ENCODE measurements at regions not wholly inside any gene's neighbourhood (a gene's known extent, or its start where the extent isn't known, plus 50 kb on each side); places are given as distances from the start of the nearest gene placed in this dataset.

DNA sequence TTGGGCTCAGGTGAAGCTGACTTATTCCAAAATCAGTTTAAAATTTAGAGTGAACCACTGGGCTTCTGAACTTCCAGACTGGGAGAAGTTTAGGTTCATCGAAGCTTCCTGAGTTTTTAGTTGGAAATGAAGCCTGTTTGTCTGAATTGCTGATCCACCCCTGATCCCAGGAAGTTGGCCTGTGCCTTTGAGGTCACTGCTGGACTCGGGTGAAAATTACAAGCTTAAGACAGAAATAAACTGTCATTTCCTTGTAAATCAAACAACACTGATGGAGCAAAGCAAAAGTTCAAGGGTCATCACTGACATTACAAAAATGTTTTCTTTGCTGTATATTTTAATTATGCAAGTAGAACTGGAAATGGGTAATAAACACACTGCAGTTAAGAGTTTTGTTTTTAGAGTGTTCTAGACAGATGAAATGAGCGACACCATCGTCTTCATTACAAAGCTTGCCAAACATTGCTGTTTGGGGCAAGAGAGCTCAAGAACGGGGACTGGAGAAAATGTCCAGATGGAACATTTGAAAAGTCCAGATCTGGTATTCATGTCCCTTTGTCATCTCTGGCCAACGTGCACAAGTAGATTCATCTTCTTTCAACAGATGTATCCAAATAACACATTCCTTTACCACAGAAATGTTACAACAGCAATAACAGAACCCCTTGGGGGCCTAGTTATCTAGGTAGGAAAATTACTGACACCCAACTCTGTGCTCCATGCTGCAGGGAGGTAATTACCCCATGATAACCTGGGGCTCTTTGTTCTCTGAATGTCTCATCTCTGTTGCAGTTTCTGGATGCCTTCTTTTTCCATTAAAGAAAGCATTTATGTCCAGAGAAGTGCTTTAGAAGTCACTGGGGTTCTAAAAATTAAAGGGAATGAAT lies 142.4 kb upstream of the ERCC6L2 start:
- no peak overlapping the region for H3K4me3 ChIP-seq (ENCODE audit: control insufficient read depth, low read depth, low read length)
- no peak for DNase-seq (ENCODE audit: low read depth)
- TF ChIP-seq, protein P1, sequence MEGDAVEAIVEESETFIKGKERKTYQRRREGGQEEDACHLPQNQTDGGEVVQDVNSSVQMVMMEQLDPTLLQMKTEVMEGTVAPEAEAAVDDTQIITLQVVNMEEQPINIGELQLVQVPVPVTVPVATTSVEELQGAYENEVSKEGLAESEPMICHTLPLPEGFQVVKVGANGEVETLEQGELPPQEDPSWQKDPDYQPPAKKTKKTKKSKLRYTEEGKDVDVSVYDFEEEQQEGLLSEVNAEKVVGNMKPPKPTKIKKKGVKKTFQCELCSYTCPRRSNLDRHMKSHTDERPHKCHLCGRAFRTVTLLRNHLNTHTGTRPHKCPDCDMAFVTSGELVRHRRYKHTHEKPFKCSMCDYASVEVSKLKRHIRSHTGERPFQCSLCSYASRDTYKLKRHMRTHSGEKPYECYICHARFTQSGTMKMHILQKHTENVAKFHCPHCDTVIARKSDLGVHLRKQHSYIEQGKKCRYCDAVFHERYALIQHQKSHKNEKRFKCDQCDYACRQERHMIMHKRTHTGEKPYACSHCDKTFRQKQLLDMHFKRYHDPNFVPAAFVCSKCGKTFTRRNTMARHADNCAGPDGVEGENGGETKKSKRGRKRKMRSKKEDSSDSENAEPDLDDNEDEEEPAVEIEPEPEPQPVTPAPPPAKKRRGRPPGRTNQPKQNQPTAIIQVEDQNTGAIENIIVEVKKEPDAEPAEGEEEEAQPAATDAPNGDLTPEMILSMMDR (IDR thresholded peaks at IDR 0.05; ENCODE audit: control insufficient read depth, insufficient read depth, low read depth, low read length, missing control alignments) = no peak

DNA sequence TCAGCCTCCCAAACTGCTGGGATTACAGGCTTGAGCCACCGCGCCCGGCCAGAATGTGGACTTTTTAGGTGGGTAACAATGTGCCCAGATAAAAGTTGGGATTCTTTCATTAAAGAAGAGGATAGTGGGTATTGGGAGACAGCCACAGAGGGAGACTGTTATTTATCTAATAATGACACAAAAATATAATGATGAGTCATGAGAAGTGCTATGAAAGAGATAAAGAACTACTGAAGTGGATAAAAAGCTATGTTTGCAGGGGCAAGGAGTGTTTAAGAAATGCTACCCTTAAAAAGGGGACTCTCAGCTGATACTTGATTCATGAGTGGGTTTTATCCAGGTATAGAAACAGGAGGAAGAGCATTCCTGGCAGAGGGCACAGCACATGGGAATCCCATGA lies 143.6 kb upstream of the ERCC6L2 start:
- DNase-seq (ENCODE audit: low read depth) = no peak
- TF ChIP-seq, protein P1 (IDR thresholded peaks at IDR 0.05; ENCODE audit: control insufficient read depth, insufficient read depth, low read depth, low read length, missing control alignments) = no peak
- no peak overlapping the region for H3K4me3 ChIP-seq (ENCODE audit: control insufficient read depth, low read depth, low read length)

DNA sequence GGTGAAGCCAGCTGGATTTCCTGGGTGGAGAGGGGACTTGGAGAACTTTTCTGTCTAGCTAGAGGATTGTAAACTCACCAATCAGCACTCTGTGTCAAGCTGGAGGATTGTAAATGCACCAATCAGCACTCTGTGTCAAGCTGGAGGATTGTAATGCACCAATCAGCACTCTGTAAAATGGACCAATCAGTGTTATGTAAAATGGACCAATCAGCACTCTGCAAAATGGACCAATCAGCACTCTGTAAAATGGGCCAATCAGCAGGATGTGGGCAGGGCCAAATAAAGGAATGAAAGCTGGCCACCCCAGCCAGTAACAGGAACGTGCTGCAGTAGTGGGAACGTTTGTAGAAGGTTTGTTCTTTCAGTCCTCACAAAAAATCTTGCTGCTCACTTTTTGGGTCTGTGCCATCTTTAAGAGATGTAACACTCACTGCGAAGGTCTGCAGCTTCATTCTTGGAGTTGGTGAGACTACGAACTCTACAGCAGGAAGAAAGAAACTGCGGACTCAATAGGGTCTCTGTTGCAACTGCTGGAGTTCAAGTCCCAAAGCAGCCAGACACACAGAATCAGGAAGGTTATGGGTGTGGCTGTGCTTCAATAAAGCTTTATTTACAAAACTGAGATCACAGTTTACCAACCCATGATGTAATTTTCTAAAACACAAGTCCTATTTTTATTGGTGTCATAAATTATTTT lies 145.7 kb upstream of the ERCC6L2 start:
- TF ChIP-seq, protein P1 (IDR thresholded peaks at IDR 0.05; ENCODE audit: control insufficient read depth, insufficient read depth, low read depth, low read length, missing control alignments) = no peak
- no peak for DNase-seq (ENCODE audit: low read depth)
- no peak overlapping the region for H3K4me3 ChIP-seq (ENCODE audit: control insufficient read depth, low read depth, low read length)

DNA sequence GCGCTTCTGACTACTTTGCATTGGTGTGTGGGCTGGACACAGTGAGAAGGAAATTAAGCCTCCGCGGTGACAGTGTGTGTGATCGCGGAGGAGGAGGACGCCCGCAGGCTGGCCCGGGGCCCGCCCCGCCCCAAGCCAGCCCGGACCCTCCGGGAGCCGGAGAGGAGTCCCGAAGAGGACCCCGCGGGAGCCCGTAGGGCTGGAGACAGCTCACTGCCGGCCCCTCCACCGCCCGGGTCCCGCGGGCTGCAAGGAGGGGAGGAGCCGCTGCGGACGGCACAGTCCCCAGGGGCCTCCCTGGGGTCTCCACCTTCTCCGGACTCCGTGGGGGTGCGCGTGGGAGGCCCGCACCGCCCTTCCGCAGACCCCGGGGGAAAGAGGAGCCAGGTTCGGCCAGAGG lies 146.4 kb upstream of the ERCC6L2 start:
- TF ChIP-seq, protein P1 (IDR thresholded peaks at IDR 0.05; ENCODE audit: control insufficient read depth, insufficient read depth, low read depth, low read length, missing control alignments) = no peak
- no peak for DNase-seq (ENCODE audit: low read depth)
- H3K4me3 ChIP-seq (ENCODE audit: control insufficient read depth, low read depth, low read length) = no peak overlapping the region

DNA sequence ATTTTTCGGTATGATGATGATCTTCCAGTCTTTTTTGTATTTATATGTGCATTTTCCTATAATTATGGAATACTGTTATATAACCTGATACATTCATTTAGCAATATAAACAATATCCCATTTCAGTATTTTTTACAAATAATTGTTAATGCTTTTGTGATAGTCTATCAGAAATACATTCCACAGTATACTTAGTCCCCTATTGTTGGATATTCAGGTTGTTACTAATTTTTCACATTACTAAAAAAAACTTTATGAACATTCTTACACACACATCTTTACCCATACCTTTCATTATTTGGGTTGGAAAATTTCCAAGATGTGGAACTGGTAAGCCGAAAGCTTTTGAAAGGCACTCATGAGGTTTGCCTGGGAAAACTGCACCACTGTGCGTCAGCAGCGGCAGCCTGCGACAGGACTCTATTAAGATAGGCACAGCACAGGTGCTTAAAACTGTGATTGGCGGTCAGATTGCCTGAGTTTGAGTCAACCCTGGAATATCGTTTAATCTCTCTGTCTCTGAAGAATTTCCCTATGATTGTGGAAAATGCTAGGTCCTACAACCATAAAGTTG lies 147.5 kb upstream of the ERCC6L2 start:
- H3K4me3 ChIP-seq (ENCODE audit: control insufficient read depth, low read depth, low read length) = no peak overlapping the region
- DNase-seq (ENCODE audit: low read depth) = no peak
- TF ChIP-seq, protein P1 (IDR thresholded peaks at IDR 0.05; ENCODE audit: control insufficient read depth, insufficient read depth, low read depth, low read length, missing control alignments) = no peak

DNA sequence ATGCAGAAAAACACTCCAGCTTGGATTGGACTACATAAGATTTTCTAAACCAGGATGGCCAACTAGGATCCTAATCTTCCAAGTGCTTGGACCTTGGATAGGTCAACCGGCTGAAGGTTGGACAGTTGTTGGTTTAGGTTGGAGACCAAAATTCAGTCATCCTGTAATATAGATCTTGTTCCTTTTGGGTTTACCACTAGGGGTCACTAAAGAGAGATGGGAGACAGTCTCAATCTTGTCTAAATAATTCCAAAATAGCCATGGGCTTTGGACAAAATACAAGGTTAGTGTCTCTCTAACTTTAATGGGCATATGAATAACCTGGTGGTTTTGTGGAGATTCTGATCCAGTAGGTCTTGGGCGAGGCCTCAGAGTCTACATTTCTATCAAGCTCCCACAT lies 148.7 kb upstream of the ERCC6L2 start:
- peak; percentile 21 for DNase-seq (ENCODE audit: low read depth)
- no peak overlapping the region for H3K4me3 ChIP-seq (ENCODE audit: control insufficient read depth, low read depth, low read length)
- TF ChIP-seq, protein P1 (IDR thresholded peaks at IDR 0.05; ENCODE audit: control insufficient read depth, insufficient read depth, low read depth, low read length, missing control alignments) = peak; percentile 74

All from AG09309 (cell line).